GM21825 (cell line): ENCODE measurements at regions not wholly inside any gene's neighbourhood (a gene's known extent, or its start where the extent isn't known, plus 50 kb on each side); places are given as distances from the start of the nearest gene placed in this dataset.
A peak's percentile ranks its signal among the peaks of the same experiment; 100 is the strongest.
"Not testable (repeated sequence)": the region's sequence is repeated elsewhere in the genome, so short reads cannot be mapped to it uniquely, and the experiment has no call there.

Experiments used
- ATAC-seq: cut with Tn5 transposase; IDR thresholded peaks from one replicate; pipeline ENCODE4 v1.9.1; 2021; ENCODE audit warnings: mild to moderate bottlenecking, moderate library complexity; ENCODE audit not compliant: unreplicated experiment

- no peak for ATAC-seq
Observed at GRCh38 chr15:98263787-98264186, 303.3 kb downstream of the ARRDC4 start.

GRCh38 chr15:98266295-98266694 is 305.8 kb downstream of the ARRDC4 start:
- no peak for ATAC-seq

- no peak for ATAC-seq
Observed at GRCh38 chr15:98268163-98268562, 307.7 kb downstream of the ARRDC4 start.

GRCh38 chr15:98272625-98273024 is 312.1 kb downstream of the ARRDC4 start:
- ATAC-seq: no peak

- no peak for ATAC-seq
Observed at GRCh38 chr15:98276018-98276417, 315.5 kb downstream of the ARRDC4 start.

GRCh38 chr15:98277602-98278001 is 317.1 kb downstream of the ARRDC4 start:
- ATAC-seq: no peak

- ATAC-seq: no peak
Observed at GRCh38 chr15:98280284-98280975, 319.9 kb downstream of the ARRDC4 start.

- ATAC-seq: no peak
Observed at GRCh38 chr15:98281130-98281529, 320.6 kb downstream of the ARRDC4 start.

GRCh38 chr15:98282656-98283332 is 322.3 kb downstream of the ARRDC4 start:
- no peak for ATAC-seq

- no peak for ATAC-seq
Observed at GRCh38 chr15:98286200-98286599, 325.7 kb downstream of the ARRDC4 start.

GRCh38 chr15:98286831-98287230 is 326.3 kb downstream of the ARRDC4 start:
- no peak for ATAC-seq

GRCh38 chr15:98288091-98288590 is 327.6 kb downstream of the ARRDC4 start:
- ATAC-seq: no peak

- no peak for ATAC-seq
Observed at GRCh38 chr15:98289747-98290146, 329.2 kb downstream of the ARRDC4 start.

- peak; percentile 60 for ATAC-seq
Observed at GRCh38 chr15:98292442-98293240, 332.1 kb downstream of the ARRDC4 start.

- ATAC-seq: no peak
Observed at GRCh38 chr15:98294126-98294525, 333.6 kb downstream of the ARRDC4 start.

GRCh38 chr15:98295101-98295759 is 334.7 kb downstream of the ARRDC4 start:
- ATAC-seq: not testable (repeated sequence)

- no peak for ATAC-seq
Observed at GRCh38 chr15:98296653-98297052, 336.1 kb downstream of the ARRDC4 start.

GRCh38 chr15:98304371-98304770 is 343.9 kb downstream of the ARRDC4 start:
- ATAC-seq: no peak

- ATAC-seq: no peak
Observed at GRCh38 chr15:98308117-98308516, 340.2 kb upstream of the IGF1R start.

- no peak for ATAC-seq
Observed at GRCh38 chr15:98311566-98312188, 336.7 kb upstream of the IGF1R start.

GRCh38 chr15:98312913-98313312 is 335.4 kb upstream of the IGF1R start:
- ATAC-seq: no peak
